ENCODE measurements at regions not wholly inside any gene's neighbourhood (a gene's known extent, or its start where the extent isn't known, plus 50 kb on each side); places are given as distances from the start of the nearest gene placed in this dataset.

DNA sequence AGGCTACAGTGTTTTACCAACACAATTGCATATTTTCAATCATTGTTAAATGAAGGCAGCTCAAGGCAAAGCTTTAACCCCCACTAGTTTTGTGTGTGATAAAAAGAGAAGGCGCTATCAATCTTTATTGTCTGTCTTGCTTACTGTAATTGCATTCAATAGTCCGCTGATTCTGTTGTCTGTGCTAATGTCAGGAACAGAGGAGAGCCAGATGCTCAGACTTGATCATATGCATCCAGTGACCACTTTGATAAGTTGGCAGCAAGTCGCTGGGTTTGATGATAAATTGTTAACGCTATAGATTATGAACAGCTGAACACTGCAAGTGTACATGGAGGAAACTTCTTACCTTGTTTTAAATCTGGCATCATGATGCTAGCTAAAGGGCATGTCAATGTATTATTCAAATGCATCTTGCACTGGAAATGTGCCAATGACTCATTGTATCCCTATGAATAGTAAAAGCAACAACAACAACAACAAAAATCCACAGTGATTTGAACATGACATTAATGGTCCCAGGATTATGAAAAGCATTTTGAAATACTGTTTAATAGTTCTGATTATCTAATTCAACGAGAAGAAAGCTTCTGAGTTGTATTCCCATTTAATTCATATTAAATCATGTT lies 423.5 kb upstream of the FANCL start:
- TF ChIP-seq, protein P1, sequence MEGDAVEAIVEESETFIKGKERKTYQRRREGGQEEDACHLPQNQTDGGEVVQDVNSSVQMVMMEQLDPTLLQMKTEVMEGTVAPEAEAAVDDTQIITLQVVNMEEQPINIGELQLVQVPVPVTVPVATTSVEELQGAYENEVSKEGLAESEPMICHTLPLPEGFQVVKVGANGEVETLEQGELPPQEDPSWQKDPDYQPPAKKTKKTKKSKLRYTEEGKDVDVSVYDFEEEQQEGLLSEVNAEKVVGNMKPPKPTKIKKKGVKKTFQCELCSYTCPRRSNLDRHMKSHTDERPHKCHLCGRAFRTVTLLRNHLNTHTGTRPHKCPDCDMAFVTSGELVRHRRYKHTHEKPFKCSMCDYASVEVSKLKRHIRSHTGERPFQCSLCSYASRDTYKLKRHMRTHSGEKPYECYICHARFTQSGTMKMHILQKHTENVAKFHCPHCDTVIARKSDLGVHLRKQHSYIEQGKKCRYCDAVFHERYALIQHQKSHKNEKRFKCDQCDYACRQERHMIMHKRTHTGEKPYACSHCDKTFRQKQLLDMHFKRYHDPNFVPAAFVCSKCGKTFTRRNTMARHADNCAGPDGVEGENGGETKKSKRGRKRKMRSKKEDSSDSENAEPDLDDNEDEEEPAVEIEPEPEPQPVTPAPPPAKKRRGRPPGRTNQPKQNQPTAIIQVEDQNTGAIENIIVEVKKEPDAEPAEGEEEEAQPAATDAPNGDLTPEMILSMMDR (IDR thresholded peaks at IDR 0.05; ENCODE audit: borderline replicate concordance, extremely low read depth, low read length, poor library complexity, severe bottlenecking): no peak
- no peak for TF ChIP-seq EZH2 (IDR thresholded peaks at IDR 0.05; ENCODE audit: borderline replicate concordance, low read depth, low read length, severe bottlenecking)
